ENCODE measurements at regions not wholly inside any gene's neighbourhood (a gene's known extent, or its start where the extent isn't known, plus 50 kb on each side); places are given as distances from the start of the nearest gene placed in this dataset.

DNA sequence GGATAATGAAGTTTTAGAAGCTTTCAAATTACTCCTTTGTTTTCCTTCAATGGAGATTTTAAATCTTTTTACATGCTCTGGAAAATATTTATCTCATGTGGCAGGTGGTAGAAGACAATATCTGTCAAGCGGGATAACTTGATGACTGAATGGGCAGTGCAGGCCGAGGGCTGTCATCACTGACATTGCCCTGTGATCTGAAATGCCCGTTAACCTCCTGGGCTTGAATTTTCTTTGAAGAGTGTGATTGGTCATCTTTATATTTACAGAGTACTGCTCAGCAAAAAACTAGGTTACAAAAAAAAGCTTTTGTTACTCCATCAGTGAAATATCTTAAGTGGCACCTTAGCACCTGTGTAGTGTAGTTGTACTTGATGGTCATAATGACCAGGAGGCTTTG is 147.5 kb downstream of the GATB start:
- no peak for DNase-seq

GRCh38 chr4:151614561-151614960 is 146.2 kb downstream of the GATB start:
- no peak for DNase-seq

DNA sequence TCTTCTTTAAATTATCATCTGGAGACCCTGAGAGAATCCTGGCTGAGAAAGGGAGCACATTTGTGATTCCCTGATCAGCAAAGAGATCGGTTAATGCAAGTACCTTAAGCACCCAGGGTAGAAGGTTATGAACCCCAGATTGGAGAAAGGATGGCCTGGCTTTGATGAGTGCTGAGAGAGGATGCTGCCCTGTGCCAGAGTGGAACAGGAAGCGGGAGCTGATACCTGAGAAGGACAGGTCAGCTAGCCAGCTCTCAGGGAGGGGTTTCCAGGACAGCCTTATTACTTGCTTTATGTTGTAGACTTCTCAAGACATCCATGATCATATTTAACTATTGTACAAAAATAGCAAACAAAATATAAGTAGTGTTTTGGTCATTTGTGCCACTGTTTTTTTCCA is 141.9 kb downstream of the GATB start:
- DNase-seq: no peak

DNA sequence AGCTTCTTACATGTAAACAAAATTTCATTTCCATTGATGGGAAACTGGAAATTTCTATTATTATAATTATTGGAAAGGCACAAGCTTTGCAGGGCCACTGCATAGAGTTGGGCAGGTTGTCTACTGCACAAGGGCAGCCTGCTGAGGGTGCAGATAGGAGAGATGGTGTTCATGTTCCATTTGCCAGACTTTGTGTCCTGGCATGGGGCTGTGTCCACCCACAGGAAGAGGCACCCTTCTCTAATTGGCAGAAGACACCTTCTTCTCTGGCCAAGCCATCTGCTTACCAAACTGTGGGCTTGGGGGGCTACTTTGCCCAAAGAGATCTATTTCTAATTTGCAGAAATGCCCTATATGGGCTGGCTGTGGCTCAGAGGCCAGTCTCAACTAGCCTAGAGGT is 140.7 kb downstream of the GATB start:
- no peak for DNase-seq
